HG03108 (cell line): ENCODE measurements at regions not wholly inside any gene's neighbourhood (a gene's known extent, or its start where the extent isn't known, plus 50 kb on each side); places are given as distances from the start of the nearest gene placed in this dataset.
"Not testable (repeated sequence)": the region's sequence is repeated elsewhere in the genome, so short reads cannot be mapped to it uniquely, and the experiment has no call there.

Experiments
- ATAC-seq: cut with Tn5 transposase; IDR thresholded peaks from one replicate; pipeline ENCODE4 v1.9.1; 2021; ENCODE audit warnings: moderate library complexity; ENCODE audit not compliant: unreplicated experiment

- no peak for ATAC-seq
Observed at GRCh38 chr6:103456652-103457051, 1403.1 kb downstream of the HACE1 start.

GRCh38 chr6:103455275-103455674 lies 1404.4 kb downstream of the HACE1 start:
- ATAC-seq = no peak

GRCh38 chr6:103409475-103409874 lies 1450.2 kb downstream of the HACE1 start:
- ATAC-seq = no peak

GRCh38 chr6:103405321-103405720 lies 1454.4 kb downstream of the HACE1 start:
- no peak for ATAC-seq

- ATAC-seq = no peak
Observed at GRCh38 chr6:103404799-103405198, 1454.9 kb downstream of the HACE1 start.

- ATAC-seq = no peak
Observed at GRCh38 chr6:103396768-103397167, 1463.0 kb downstream of the HACE1 start.

GRCh38 chr6:103379272-103379671 lies 1480.4 kb downstream of the HACE1 start:
- no peak for ATAC-seq

- no peak for ATAC-seq
Observed at GRCh38 chr6:103367212-103367611, 1492.5 kb downstream of the HACE1 start.

- ATAC-seq = no peak
Observed at GRCh38 chr6:103356531-103356930, 1503.2 kb downstream of the HACE1 start.

- no peak for ATAC-seq
Observed at GRCh38 chr6:103344554-103345163, 1515.1 kb downstream of the HACE1 start.

GRCh38 chr6:103335412-103335811 lies 1524.3 kb downstream of the HACE1 start:
- ATAC-seq = no peak

- ATAC-seq = no peak
Observed at GRCh38 chr6:103326760-103327757, 1532.7 kb downstream of the HACE1 start.

- ATAC-seq = no peak
Observed at GRCh38 chr6:103313432-103313831, 1546.3 kb downstream of the HACE1 start.

GRCh38 chr6:103294376-103294775 lies 1565.3 kb downstream of the HACE1 start:
- ATAC-seq = not testable (repeated sequence)

GRCh38 chr6:103284835-103285234 lies 1574.9 kb downstream of the HACE1 start:
- ATAC-seq = no peak

GRCh38 chr6:103280417-103280816 lies 1579.3 kb downstream of the HACE1 start:
- ATAC-seq = no peak

- ATAC-seq = no peak
Observed at GRCh38 chr6:103277936-103278335, 1581.8 kb downstream of the HACE1 start.

- no peak for ATAC-seq
Observed at GRCh38 chr6:103273048-103273447, 1586.7 kb downstream of the HACE1 start.

GRCh38 chr6:103269581-103269980 lies 1590.1 kb downstream of the HACE1 start:
- no peak for ATAC-seq

- no peak for ATAC-seq
Observed at GRCh38 chr6:103268335-103268734, 1591.4 kb downstream of the HACE1 start.

- no peak for ATAC-seq
Observed at GRCh38 chr6:103264020-103264419, 1595.7 kb downstream of the HACE1 start.

- ATAC-seq = no peak
Observed at GRCh38 chr6:103255132-103255531, 1604.6 kb downstream of the HACE1 start.
